HEK293 (cell line): ENCODE measurements at regions not wholly inside any gene's neighbourhood (a gene's known extent, or its start where the extent isn't known, plus 50 kb on each side); places are given as distances from the start of the nearest gene placed in this dataset.

Experiments used
- AEBP2 ChIP-seq: fragments of 450-650 bp; formaldehyde crosslinking; IDR thresholded peaks from 2 replicates; pipeline ENCODE4 v1.5.1; 2016; ENCODE audit warnings: missing biosample characterization, missing genetic modification characterization, borderline replicate concordance
- CTCF ChIP-seq: fragments of 450-650 bp; formaldehyde crosslinking; IDR thresholded peaks from 2 replicates; pipeline ENCODE4 v1.5.1; 2016; ENCODE audit warnings: missing biosample characterization, missing genetic modification characterization
- KLF17 ChIP-seq: fragments of 450-650 bp; formaldehyde crosslinking; IDR thresholded peaks from 2 replicates; pipeline ENCODE4 v1.5.1; 2016; ENCODE audit warnings: missing biosample characterization, missing genetic modification characterization
- PRDM4 ChIP-seq: fragments of 450-650 bp; formaldehyde crosslinking; IDR thresholded peaks from 2 replicates; pipeline ENCODE4 v1.5.1; 2017; ENCODE audit warnings: missing biosample characterization, missing genetic modification characterization
- ZNF112 ChIP-seq: fragments of 450-650 bp; formaldehyde crosslinking; IDR thresholded peaks from 2 replicates; pipeline ENCODE4 v1.5.0; 2017; ENCODE audit warnings: missing biosample characterization, missing genetic modification characterization
- ZNF449 ChIP-seq: fragments of 450-650 bp; formaldehyde crosslinking; IDR thresholded peaks from 2 replicates; pipeline ENCODE4 v1.5.1; 2017; ENCODE audit warnings: missing biosample characterization, mild to moderate bottlenecking, missing genetic modification characterization, moderate library complexity
- ZNF658 ChIP-seq: fragments of 450-650 bp; formaldehyde crosslinking; IDR thresholded peaks from 2 replicates; pipeline ENCODE4; 2016; ENCODE audit warnings: missing biosample characterization, missing genetic modification characterization

- no peak for TF ChIP-seq ZNF658 (tag by site-specific recombination)
- TF ChIP-seq ZNF449 (tag by site-specific recombination): no peak
- no peak for TF ChIP-seq PRDM4 (tag by site-specific recombination)
- no peak for TF ChIP-seq ZNF112 (tag by site-specific recombination)
- no peak for TF ChIP-seq AEBP2 (tag by site-specific recombination)
- TF ChIP-seq KLF17 (tag by site-specific recombination): no peak
- TF ChIP-seq CTCF (tag by site-specific recombination): no peak
Observed at GRCh38 chr10:20948686-20949327, 51.7 kb upstream of the NEBL start.
